Endothelial cell of umbilical vein (primary cell): ENCODE measurements at regions not wholly inside any gene's neighbourhood (a gene's known extent, or its start where the extent isn't known, plus 50 kb on each side); places are given as distances from the start of the nearest gene placed in this dataset.

Experiments
- BruUV-seq: library from RNA; stranded (reverse); fragments of 400-500 nt; replicated peaks from 2 replicates; lab custom pipeline; 2021; lab: Mats Ljungman, UMichigan
- CTCF ChIA-PET: fragments of 300-600, 350-600 bp; sonication (Branson Sonifier 250); formaldehyde crosslinking; loops from one replicate; lab custom pipeline; 2021; ENCODE audit warnings: antibody characterized with exemption, inconsistent platforms; lab: Charles Lee
- POLR2A ChIA-PET: fragments of 300-600, 350-600 bp; sonication (Branson Sonifier 250); formaldehyde crosslinking; loops from one replicate; lab custom pipeline; 2021; ENCODE audit warnings: antibody characterized with exemption, inconsistent platforms; lab: Charles Lee
- DNase-seq: peaks from one replicate; pipeline ENCODE4 v3.0.0-alpha.2; 2011; ENCODE audit warnings: low read depth, low spot score
- FAIRE-seq: peaks from 2 replicates; lab custom pipeline; 2011; peaks lifted over from hg19 to GRCh38; lab: Jason Lieb, UNC
- H2AFZ ChIP-seq: 2 replicates; pipeline ENCODE4 v1.6.0; 2012; ENCODE audit warnings: low read depth, low read length, control low read depth, inconsistent platforms
- H3K27ac ChIP-seq: 2 replicates; pipeline ENCODE4 v1.5.1; 2011; ENCODE audit warnings: low read depth, mild to moderate bottlenecking, control low read depth, low read length, moderate library complexity; ENCODE audit not compliant: insufficient read depth
- H3K27me3 ChIP-seq, 2 experiments: 2 replicates each; pipeline versions ENCODE4 v1.6.0 to v1.6.1; 2011; ENCODE audit warnings: low read length in 2 of 2, mixed read lengths in 1 of 2; ENCODE audit not compliant: control insufficient read depth in 2 of 2, insufficient read depth in 2 of 2
- H3K36me3 ChIP-seq, 2 experiments: 2 replicates in 1 of 2; 3 replicates in 1 of 2; pipeline ENCODE4 v1.5.1; 2011; ENCODE audit warnings: low read length in 2 of 2, mild to moderate bottlenecking in 1 of 2, moderate library complexity in 1 of 2; ENCODE audit not compliant: control insufficient read depth in 2 of 2, insufficient read depth in 2 of 2; ENCODE audit errors: extremely low read depth in 1 of 2
- H3K4me1 ChIP-seq: 3 replicates; pipeline ENCODE4 v1.5.1; 2011; ENCODE audit warnings: mild to moderate bottlenecking, low read length; ENCODE audit not compliant: control insufficient read depth, insufficient read depth; ENCODE audit errors: extremely low read depth
- H3K4me2 ChIP-seq: 2 replicates; pipeline ENCODE4 v1.6.1; 2011; ENCODE audit warnings: low read length, control low read depth, mixed read lengths; ENCODE audit not compliant: insufficient read depth
- H3K4me3 ChIP-seq, 3 experiments: fragments of 200-600 bp in 1 of 3; sonication (generic), shearing (Covaris generic) in 1 of 3; replicated peaks in 1 of 3; 2 replicates each; pipeline ENCODE4 v1.5.1; 2011 to 2016; ENCODE audit warnings: control low read depth in 3 of 3, low read length in 3 of 3, mild to moderate bottlenecking in 2 of 3, inconsistent platforms in 1 of 3, low read depth in 1 of 3, moderate library complexity in 1 of 3; ENCODE audit not compliant: insufficient read depth in 1 of 3
- H3K79me2 ChIP-seq: 2 replicates; pipeline ENCODE4 v1.6.0; 2012; ENCODE audit warnings: low read length, inconsistent platforms; ENCODE audit not compliant: control insufficient read depth, insufficient read depth
- H3K9ac ChIP-seq: replicated peaks from 2 replicates; pipeline ENCODE3; 2011; ENCODE audit warnings: low read length, control low read depth; ENCODE audit not compliant: insufficient read depth; ENCODE audit errors: extremely low read depth
- H3K9me1 ChIP-seq: replicated peaks from 3 replicates; pipeline ENCODE4 v1.6.0; 2011; ENCODE audit warnings: mild to moderate bottlenecking, low read length; ENCODE audit not compliant: control insufficient read depth, insufficient read depth; ENCODE audit errors: extremely low read depth
- H3K9me3 ChIP-seq: replicated peaks from 2 replicates; pipeline ENCODE4 v1.5.1; 2012; ENCODE audit warnings: low read length, inconsistent platforms; ENCODE audit not compliant: control insufficient read depth, insufficient read depth
- H4K20me1 ChIP-seq: replicated peaks from 2 replicates; pipeline ENCODE3; 2011; ENCODE audit warnings: mild to moderate bottlenecking, low read length; ENCODE audit not compliant: control insufficient read depth, insufficient read depth; ENCODE audit errors: extremely low read depth
- CTCF ChIP-seq, 2 donors: IDR thresholded peaks; 1 replicate in 1 of 2; 2 replicates in 1 of 2; pipeline ENCODE4 v1.5.1; 2011; ENCODE audit warnings: low read length in 2 of 2, mild to moderate bottlenecking in 2 of 2, moderate library complexity in 2 of 2, control low read depth in 1 of 2, inconsistent platforms in 1 of 2, low read depth in 1 of 2; ENCODE audit not compliant: insufficient read depth in 1 of 2; ENCODE audit errors: extremely low read depth in 1 of 2
- EZH2 ChIP-seq: IDR thresholded peaks from 2 replicates; pipeline ENCODE4 v1.6.1; 2012; ENCODE audit warnings: borderline replicate concordance, low read depth, mild to moderate bottlenecking, moderate library complexity, low read length, inconsistent platforms; ENCODE audit not compliant: severe bottlenecking
- FOS ChIP-seq: IDR thresholded peaks from 2 replicates; pipeline ENCODE4 v1.6.1; 2011; ENCODE audit warnings: mild to moderate bottlenecking, low read length, moderate library complexity, borderline replicate concordance; ENCODE audit not compliant: insufficient read depth
- GATA2 ChIP-seq: IDR thresholded peaks from 2 replicates; pipeline ENCODE4 v1.7.0; 2011; ENCODE audit warnings: low read depth, mild to moderate bottlenecking, moderate library complexity, mixed read lengths, low read length; ENCODE audit not compliant: insufficient read length, insufficient read depth
- JUN ChIP-seq: IDR thresholded peaks from 2 replicates; pipeline ENCODE4 v1.6.1; 2011; ENCODE audit warnings: borderline replicate concordance, low read depth; ENCODE audit not compliant: insufficient read length, insufficient read depth
- MAX ChIP-seq: IDR thresholded peaks from 2 replicates; pipeline ENCODE4 v1.6.1; 2011; ENCODE audit not compliant: insufficient read depth, insufficient read length
- MYC ChIP-seq: IDR thresholded peaks from one replicate; pipeline ENCODE4 v1.6.1; 2011; ENCODE audit warnings: mild to moderate bottlenecking, low read depth, low read length
- POLR2A ChIP-seq: IDR thresholded peaks from 2 replicates; pipeline ENCODE4 v1.6.1; 2012; ENCODE audit warnings: low read depth, mild to moderate bottlenecking, control low read depth, low read length
- POLR2AphosphoS5 ChIP-seq: IDR thresholded peaks from 2 replicates; pipeline ENCODE4 v1.6.1; 2012; ENCODE audit warnings: low read depth, mild to moderate bottlenecking, control low read depth, low read length, moderate library complexity; ENCODE audit not compliant: insufficient read depth
- dilution Hi-C: fragments of 300-500 bp; cut with MboI; formaldehyde crosslinking; loops from one replicate; pipeline ENCODE4 v1.15.0; 2019; ENCODE audit warnings: low sequenced_read_pairs; ENCODE audit not compliant: extremely low pct_ligation_motif_present
- intact Hi-C: fragments of 100-400 bp; cut with micrococcal nuclease; formaldehyde crosslinking; loops from one replicate; pipeline ENCODE4 v1.10.0; 2022

GRCh38 chr22:47565607-47566006 lies 803.2 kb downstream of the TBC1D22A start:
- Histone ChIP-seq H3K79me2 (no peaks in the 10 kb centered on the region), H3K9me1 (no peaks in the 10 kb centered on the region), H3K4me3 (no peak overlapping the region), H3K4me1 (no peaks in the 10 kb centered on the region), H3K27me3 (no peaks in the 10 kb centered on the region), H3K36me3 (no peaks in the 10 kb centered on the region), H3K9me3 (peaks cover 5% of the 10 kb centered on the region), H3K9ac (no peak overlapping the region), H2AFZ (no peak overlapping the region), H4K20me1 (no peaks in the 10 kb centered on the region), H3K27ac (no peak overlapping the region), H3K4me2 (no peak overlapping the region)
- ChIA-PET CTCF (no interaction called here), POLR2A (no interaction called here)
- intact Hi-C loops: no loop called here
- TF ChIP-seq GATA2: no peak
- TF ChIP-seq JUN: no peak
- no peak for TF ChIP-seq MAX
- no peak for TF ChIP-seq EZH2
- no peak for TF ChIP-seq POLR2AphosphoS5
- no peak for TF ChIP-seq POLR2A
- TF ChIP-seq CTCF (IDR thresholded peaks at IDR 0.05; ENCODE audit: extremely low read depth in 1 of 2, insufficient read depth in 1 of 2, low read depth in 1 of 2, low read length in 2 of 2): no peak
- no peak for TF ChIP-seq MYC
- TF ChIP-seq FOS: no peak
- FAIRE-seq: no peak
- no TSS peak for BruUV-seq
- DNase-seq: no peak
- dilution Hi-C loops: no loop called here
